ENCODE measurements at regions not wholly inside any gene's neighbourhood (a gene's known extent, or its start where the extent isn't known, plus 50 kb on each side); places are given as distances from the start of the nearest gene placed in this dataset.
A peak's percentile ranks its signal among the peaks of the same experiment; 100 is the strongest.

GRCh38 chr15:66883284-66883911 lies 181.4 kb downstream of the SMAD6 start:
- TF ChIP-seq USF1 (IDR thresholded peaks at IDR 0.05) (no peak), REST (IDR thresholded peaks at IDR 0.05; ENCODE audit: low read depth) (0 out of 2 replicates have a peak, but pooled peaks have one; percentile 24), EGR1 (IDR thresholded peaks at IDR 0.05) (peak; percentile 49), RAD21 (IDR thresholded peaks at IDR 0.05; ENCODE audit: low read depth) (peak; percentile 19; the same call in 1 of the 2 replicates), CEBPB (IDR thresholded peaks at IDR 0.05) (peak; percentile 83), MAX (IDR thresholded peaks at IDR 0.05) (peak; percentile 83; the same call in 1 of the 2 replicates), FOXM1 (IDR thresholded peaks at IDR 0.05; ENCODE audit: borderline replicate concordance, low read depth) (peak; percentile 98), YY1 (IDR thresholded peaks at IDR 0.05; ENCODE audit: low read depth) (peak; percentile 68; the same call in 1 of the 2 replicates), TEAD4 (IDR thresholded peaks at IDR 0.05) (peak; percentile 100), EP300 (IDR thresholded peaks at IDR 0.05; ENCODE audit: borderline replicate concordance) (peak; percentile 99), TCF12 (IDR thresholded peaks at IDR 0.05; ENCODE audit: low read depth) (peak; percentile 100), ZBTB7A (IDR thresholded peaks at IDR 0.05; ENCODE audit: low read depth) (no peak), NFIC (IDR thresholded peaks at IDR 0.05) (peak; percentile 100), CREB1 (IDR thresholded peaks at IDR 0.05; ENCODE audit: low read depth) (peak; percentile 56; the same call in 1 of the 2 replicates), TAF1 (IDR thresholded peaks at IDR 0.05; ENCODE audit: low read depth) (no peak)

GRCh38 chr15:66884115-66884622 lies 181.2 kb upstream of the SMAD3 start:
- TF ChIP-seq EGR1 (IDR thresholded peaks at IDR 0.05), result no peak
- no peak for TF ChIP-seq TAF1 (IDR thresholded peaks at IDR 0.05; ENCODE audit: low read depth)
- TF ChIP-seq YY1 (IDR thresholded peaks at IDR 0.05; ENCODE audit: low read depth), result no peak

- no peak for TF ChIP-seq USF1 (IDR thresholded peaks at IDR 0.05)
- no peak for TF ChIP-seq FOXM1 (IDR thresholded peaks at IDR 0.05; ENCODE audit: borderline replicate concordance, low read depth)
- no peak for TF ChIP-seq ZBTB7A (IDR thresholded peaks at IDR 0.05; ENCODE audit: low read depth)
- no peak for TF ChIP-seq EGR1 (IDR thresholded peaks at IDR 0.05)
- TF ChIP-seq TEAD4 (IDR thresholded peaks at IDR 0.05), result no peak
- no peak for TF ChIP-seq EP300 (IDR thresholded peaks at IDR 0.05; ENCODE audit: borderline replicate concordance)
- no peak for TF ChIP-seq RAD21 (IDR thresholded peaks at IDR 0.05; ENCODE audit: low read depth)
- TF ChIP-seq TAF1 (IDR thresholded peaks at IDR 0.05; ENCODE audit: low read depth), result no peak
- TF ChIP-seq CREB1 (IDR thresholded peaks at IDR 0.05; ENCODE audit: low read depth), result no peak
- TF ChIP-seq YY1 (IDR thresholded peaks at IDR 0.05; ENCODE audit: low read depth), result no peak
- TF ChIP-seq NFIC (IDR thresholded peaks at IDR 0.05), result no peak
- TF ChIP-seq CEBPB (IDR thresholded peaks at IDR 0.05), result no peak
- no peak for TF ChIP-seq TCF12 (IDR thresholded peaks at IDR 0.05; ENCODE audit: low read depth)
- TF ChIP-seq MAX (IDR thresholded peaks at IDR 0.05), result no peak
- TF ChIP-seq REST (IDR thresholded peaks at IDR 0.05; ENCODE audit: low read depth), result no peak
Measured at GRCh38 chr15:66884661-66885237, 180.7 kb upstream of the SMAD3 start.

- TF ChIP-seq CREB1 (IDR thresholded peaks at IDR 0.05; ENCODE audit: low read depth) (no peak), TCF12 (IDR thresholded peaks at IDR 0.05; ENCODE audit: low read depth) (no peak), TAF1 (IDR thresholded peaks at IDR 0.05; ENCODE audit: low read depth) (no peak), MAX (IDR thresholded peaks at IDR 0.05) (no peak), USF1 (IDR thresholded peaks at IDR 0.05) (no peak), TEAD4 (IDR thresholded peaks at IDR 0.05) (no peak), NFIC (IDR thresholded peaks at IDR 0.05) (no peak), RAD21 (IDR thresholded peaks at IDR 0.05; ENCODE audit: low read depth) (no peak), EP300 (IDR thresholded peaks at IDR 0.05; ENCODE audit: borderline replicate concordance) (no peak), REST (IDR thresholded peaks at IDR 0.05; ENCODE audit: low read depth) (no peak), EGR1 (IDR thresholded peaks at IDR 0.05) (no peak), FOXM1 (IDR thresholded peaks at IDR 0.05; ENCODE audit: borderline replicate concordance, low read depth) (no peak), ZBTB7A (IDR thresholded peaks at IDR 0.05; ENCODE audit: low read depth) (no peak), YY1 (IDR thresholded peaks at IDR 0.05; ENCODE audit: low read depth) (no peak), CEBPB (IDR thresholded peaks at IDR 0.05) (no peak)
Measured at GRCh38 chr15:66885281-66885915, 180.0 kb upstream of the SMAD3 start.
